Keratinocyte (primary cell): ENCODE measurements at regions not wholly inside any gene's neighbourhood (a gene's known extent, or its start where the extent isn't known, plus 50 kb on each side); places are given as distances from the start of the nearest gene placed in this dataset.

ENCODE experiments used
- DNase-seq: peaks from one replicate; pipeline ENCODE4 v3.0.0-alpha.2; 2011; ENCODE audit warnings: low read depth, missing footprints, low spot score
- FAIRE-seq: peaks from 2 replicates; lab custom pipeline; 2011; peaks lifted over from hg19 to GRCh38; lab: Jason Lieb, UNC
- H2AFZ ChIP-seq: 2 replicates; pipeline ENCODE4 v1.6.0; 2012; ENCODE audit warnings: low read length, control low read depth, inconsistent platforms; ENCODE audit not compliant: control insufficient read depth
- H3K27ac ChIP-seq: 2 replicates; pipeline ENCODE4 v1.5.1; 2011; ENCODE audit warnings: low read length; ENCODE audit not compliant: control insufficient read depth, insufficient read depth
- H3K27me3 ChIP-seq: 3 replicates; pipeline ENCODE4 v1.6.0; 2011; ENCODE audit warnings: low read length; ENCODE audit not compliant: control insufficient read depth, insufficient read depth; ENCODE audit errors: extremely low read depth
- H3K36me3 ChIP-seq, 2 experiments: 2 replicates in 1 of 2; 3 replicates in 1 of 2; pipeline ENCODE4 v1.5.1; 2011; ENCODE audit warnings: low read length in 2 of 2, mild to moderate bottlenecking in 1 of 2; ENCODE audit not compliant: control insufficient read depth in 2 of 2, insufficient read depth in 2 of 2; ENCODE audit errors: extremely low read depth in 1 of 2
- H3K4me1 ChIP-seq: 3 replicates; pipeline ENCODE4 v1.5.1; 2011; ENCODE audit warnings: low read length; ENCODE audit not compliant: control insufficient read depth, insufficient read depth; ENCODE audit errors: extremely low read depth
- H3K4me2 ChIP-seq: 3 replicates; pipeline ENCODE4 v1.6.0; 2011; ENCODE audit warnings: low read depth, low read length; ENCODE audit not compliant: control insufficient read depth, insufficient read depth; ENCODE audit errors: extremely low read depth
- H3K4me3 ChIP-seq, 3 experiments: fragments of 200-600 bp in 1 of 3; sonication (generic) in 1 of 3; 2 replicates in 2 of 3; 3 replicates in 1 of 3; pipeline ENCODE4 v1.5.1; 2011 to 2016; ENCODE audit warnings: low read length in 3 of 3, mild to moderate bottlenecking in 3 of 3, control low read depth in 2 of 3, inconsistent platforms in 1 of 3, low read depth in 1 of 3, mixed read lengths in 1 of 3, mixed run types in 1 of 3, moderate library complexity in 1 of 3; ENCODE audit not compliant: control insufficient read depth in 2 of 3, insufficient read depth in 2 of 3; ENCODE audit errors: extremely low read depth in 1 of 3
- H3K79me2 ChIP-seq: 2 replicates; pipeline ENCODE4 v1.6.0; 2012; ENCODE audit warnings: low read length; ENCODE audit not compliant: control insufficient read depth, insufficient read depth
- H3K9ac ChIP-seq: 3 replicates; pipeline ENCODE4 v1.6.0; 2011; ENCODE audit warnings: low read length; ENCODE audit not compliant: control insufficient read depth, insufficient read depth; ENCODE audit errors: extremely low read depth
- H3K9me1 ChIP-seq: 3 replicates; pipeline ENCODE4 v1.6.0; 2011; ENCODE audit warnings: low read length; ENCODE audit not compliant: control insufficient read depth, insufficient read depth; ENCODE audit errors: extremely low read depth
- H3K9me3 ChIP-seq: 2 replicates; pipeline ENCODE4 v1.5.1; 2012; ENCODE audit warnings: low read depth, low read length; ENCODE audit not compliant: control insufficient read depth
- H4K20me1 ChIP-seq: 3 replicates; pipeline ENCODE4 v1.6.0; 2011; ENCODE audit warnings: low read length; ENCODE audit not compliant: control insufficient read depth, insufficient read depth; ENCODE audit errors: extremely low read depth
- CTCF ChIP-seq, 3 experiments: IDR thresholded peaks in 1 of 3; conservative IDR thresholded peaks in 1 of 3; optimal IDR thresholded peaks in 1 of 3; 2 replicates in 2 of 3; 3 replicates in 1 of 3; pipeline versions ENCODE3 to v1.5.1; 2011; ENCODE audit warnings: low read length in 3 of 3, mild to moderate bottlenecking in 3 of 3, moderate library complexity in 2 of 3, control low read depth in 1 of 3, inconsistent platforms in 1 of 3; ENCODE audit not compliant: insufficient read depth in 2 of 3; ENCODE audit errors: extremely low read depth in 1 of 3
- EZH2 ChIP-seq: IDR thresholded peaks from one replicate; pipeline ENCODE4 v1.6.1; 2012; ENCODE audit warnings: inconsistent platforms, mild to moderate bottlenecking, low read length, moderate library complexity
- dilution Hi-C: fragments of 300-500 bp; cut with MboI; formaldehyde crosslinking; loops from one replicate; pipeline ENCODE4 v1.7.0; 2020; ENCODE audit warnings: low sequenced_read_pairs; ENCODE audit not compliant: extremely low pct_ligation_motif_present

GRCh38 chr4:31803526-31804195, 1083.5 kb downstream of the PCDH7 start:
- no peak overlapping the region for H3K9ac ChIP-seq
- no peak for DNase-seq
- H3K4me1 ChIP-seq = no peaks in the 10 kb centered on the region
- H3K27me3 ChIP-seq = no peaks in the 10 kb centered on the region
- no peak for TF ChIP-seq EZH2
- no peak for TF ChIP-seq CTCF (optimal IDR thresholded peaks at IDR 0.05 in 1 of 3, IDR thresholded peaks at IDR 0.05 in 1 of 3, conservative IDR thresholded peaks at IDR 0.05 in 1 of 3; ENCODE audit: extremely low read depth in 1 of 3, insufficient read depth in 2 of 3, low read length in 3 of 3)
- H2AFZ ChIP-seq = no peak overlapping the region
- no peaks in the 10 kb centered on the region for H3K9me1 ChIP-seq
- no peaks in the 10 kb centered on the region for H4K20me1 ChIP-seq
- dilution Hi-C loops = no loop called here
- no peaks in the 10 kb centered on the region for H3K36me3 ChIP-seq
- H3K79me2 ChIP-seq = no peaks in the 10 kb centered on the region
- FAIRE-seq = no peak
- no peaks in the 10 kb centered on the region for H3K9me3 ChIP-seq
- no peak overlapping the region for H3K4me3 ChIP-seq
- no peak overlapping the region for H3K4me2 ChIP-seq
- H3K27ac ChIP-seq = no peak overlapping the region

GRCh38 chr4:31807036-31807435, 1086.9 kb downstream of the PCDH7 start:
- Histone ChIP-seq H3K4me2 (no peak overlapping the region), H3K4me1 (no peaks in the 10 kb centered on the region), H2AFZ (no peak overlapping the region), H3K36me3 (no peaks in the 10 kb centered on the region), H3K27ac (no peak overlapping the region), H3K9ac (no peak overlapping the region), H3K79me2 (no peaks in the 10 kb centered on the region), H3K27me3 (no peaks in the 10 kb centered on the region), H3K9me1 (no peaks in the 10 kb centered on the region), H3K4me3 (no peak overlapping the region), H4K20me1 (no peaks in the 10 kb centered on the region), H3K9me3 (no peaks in the 10 kb centered on the region)
- DNase-seq (no peak), FAIRE-seq (no peak)
- dilution Hi-C loops = no loop called here
- TF ChIP-seq EZH2 = no peak
- TF ChIP-seq CTCF (optimal IDR thresholded peaks at IDR 0.05 in 1 of 3, IDR thresholded peaks at IDR 0.05 in 1 of 3, conservative IDR thresholded peaks at IDR 0.05 in 1 of 3; ENCODE audit: extremely low read depth in 1 of 3, insufficient read depth in 2 of 3, low read length in 3 of 3) = no peak
